GM12892 (cell line): ENCODE measurements at regions not wholly inside any gene's neighbourhood (a gene's known extent, or its start where the extent isn't known, plus 50 kb on each side); places are given as distances from the start of the nearest gene placed in this dataset.

ENCODE experiments used
- POLR2A ChIP-seq: IDR thresholded peaks from 2 replicates; pipeline ENCODE4 v1.6.1; 2011; ENCODE audit warnings: low read depth, low read length, control low read depth
- POLR2AphosphoS5 ChIP-seq: IDR thresholded peaks from 2 replicates; pipeline ENCODE4 v1.6.1; 2011; ENCODE audit warnings: low read depth, low read length, control low read depth

DNA sequence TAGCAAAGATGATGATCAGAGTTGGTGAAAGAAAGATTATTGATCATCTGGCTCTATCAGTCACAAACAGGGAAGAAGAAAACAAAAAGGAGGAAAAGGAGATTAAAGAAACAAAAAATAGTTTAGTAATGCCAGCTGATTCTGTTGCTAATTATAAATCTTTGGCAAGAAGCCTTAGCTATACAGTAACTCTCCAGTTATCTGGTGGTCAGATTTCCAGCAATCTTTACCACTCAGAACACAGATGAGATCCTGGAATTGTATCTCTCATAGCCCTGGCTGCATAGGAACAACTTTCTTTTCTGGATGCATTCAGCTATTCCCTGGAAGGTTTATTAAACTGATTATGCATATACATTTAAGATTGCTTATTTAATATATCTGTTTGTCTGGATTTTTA is 256.8 kb upstream of the ZEB2 start:
- TF ChIP-seq POLR2A, result no peak
- TF ChIP-seq POLR2AphosphoS5, result no peak
